Muscle layer of colon (tissue), 2 donors: ENCODE measurements at regions not wholly inside any gene's neighbourhood (a gene's known extent, or its start where the extent isn't known, plus 50 kb on each side); places are given as distances from the start of the nearest gene placed in this dataset.

Experiments
- H3K27ac ChIP-seq: one replicate; pipeline ENCODE4 v1.7.0; 2013; ENCODE audit warnings: low read depth, mild to moderate bottlenecking, low read length, moderate library complexity
- H3K27me3 ChIP-seq, 2 donors: one replicate each; pipeline ENCODE4 v1.7.0; 2013; ENCODE audit warnings: low read length in 2 of 2, mild to moderate bottlenecking in 2 of 2; ENCODE audit not compliant: insufficient read depth in 2 of 2, control insufficient read depth in 1 of 2
- H3K36me3 ChIP-seq: one replicate; pipeline ENCODE4 v1.7.0; 2013; ENCODE audit warnings: mild to moderate bottlenecking, low read length; ENCODE audit not compliant: insufficient read depth
- H3K4me1 ChIP-seq: one replicate; pipeline ENCODE4 v1.7.0; 2013; ENCODE audit warnings: mild to moderate bottlenecking, low read length; ENCODE audit not compliant: insufficient read depth
- H3K4me3 ChIP-seq, 2 donors: one replicate each; pipeline ENCODE4 v1.7.0; 2013; ENCODE audit warnings: low read length in 2 of 2, low read depth in 1 of 2, mild to moderate bottlenecking in 1 of 2, moderate library complexity in 1 of 2
- H3K9ac ChIP-seq: one replicate; pipeline ENCODE4 v1.7.0; 2013; ENCODE audit warnings: low read length
- H3K9me3 ChIP-seq: one replicate; pipeline ENCODE4 v1.7.0; 2013; ENCODE audit warnings: mild to moderate bottlenecking, low read length
- donor health status: abdominal sarcoma.
- donor health status: Adenocarcinoma of cecum.

GRCh38 chr1:208387908-208388811 is 144.0 kb upstream of the PLXNA2 start:
- no peaks in the 10 kb centered on the region for H3K27me3 ChIP-seq
- H3K27ac ChIP-seq: no peak overlapping the region

DNA sequence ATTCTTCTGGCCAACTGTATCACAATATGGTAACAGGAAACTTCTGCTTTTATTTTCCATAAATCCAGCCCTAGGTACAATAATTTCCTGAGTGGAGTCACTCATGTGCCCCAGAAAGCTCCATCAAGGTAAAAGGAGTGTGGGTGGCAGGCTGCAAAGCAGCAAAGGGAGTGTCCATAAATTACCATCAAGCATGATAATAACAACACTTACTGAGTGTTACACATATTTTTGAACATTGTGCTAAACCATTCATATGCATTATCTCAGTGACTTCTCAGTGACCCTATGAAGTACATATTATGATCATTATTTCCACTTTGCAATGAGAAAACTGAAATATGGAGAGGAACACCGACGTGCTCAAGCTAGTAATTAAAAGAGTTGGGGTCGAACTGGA is 149.2 kb upstream of the PLXNA2 start:
- H3K9me3 ChIP-seq: no peaks in the 10 kb centered on the region
- H3K4me3 ChIP-seq: no peak overlapping the region
- no peak overlapping the region for H3K27ac ChIP-seq
- H3K27me3 ChIP-seq: no peaks in the 10 kb centered on the region
- H3K4me1 ChIP-seq: no peaks in the 10 kb centered on the region
- no peaks in the 10 kb centered on the region for H3K36me3 ChIP-seq
- no peak overlapping the region for H3K9ac ChIP-seq

More at GRCh38 chr1:208387908-208388811, 144.0 kb upstream of the PLXNA2 start:
- Histone ChIP-seq H3K9ac (no peak overlapping the region), H3K4me1 (no peaks in the 10 kb centered on the region), H3K36me3 (no peaks in the 10 kb centered on the region), H3K4me3 (no peak overlapping the region), H3K9me3 (no peaks in the 10 kb centered on the region)

- Histone ChIP-seq H3K9ac (no peak overlapping the region), H3K36me3 (no peaks in the 10 kb centered on the region), H3K27me3 (no peaks in the 10 kb centered on the region), H3K4me1 (no peaks in the 10 kb centered on the region), H3K27ac (no peak overlapping the region), H3K4me3 (no peak overlapping the region), H3K9me3 (no peaks in the 10 kb centered on the region)
Measured at GRCh38 chr1:208393826-208394225, 149.6 kb upstream of the PLXNA2 start.

DNA sequence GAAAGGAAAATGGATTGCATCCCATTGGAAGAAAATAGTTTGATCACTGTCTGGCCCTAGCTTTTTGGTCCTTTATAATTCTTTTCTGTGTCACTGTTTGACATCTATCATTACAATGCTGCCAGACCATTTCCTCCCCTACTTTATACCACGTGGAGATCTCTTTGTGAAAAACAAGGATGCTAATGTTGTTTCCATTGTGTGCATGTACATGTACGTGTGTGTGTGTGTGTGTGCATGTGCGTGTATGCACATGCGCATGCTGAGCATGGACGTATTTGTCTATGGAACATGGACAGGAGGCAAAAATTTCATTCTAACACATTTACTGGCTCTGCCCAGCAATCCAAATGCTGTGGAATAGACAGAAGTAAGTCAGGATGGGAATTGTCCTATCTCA is 153.1 kb upstream of the PLXNA2 start:
- Histone ChIP-seq H3K27ac (no peak overlapping the region), H3K9ac (no peak overlapping the region), H3K36me3 (no peaks in the 10 kb centered on the region), H3K27me3 (no peaks in the 10 kb centered on the region), H3K4me3 (no peak overlapping the region), H3K4me1 (no peaks in the 10 kb centered on the region), H3K9me3 (no peaks in the 10 kb centered on the region)

DNA sequence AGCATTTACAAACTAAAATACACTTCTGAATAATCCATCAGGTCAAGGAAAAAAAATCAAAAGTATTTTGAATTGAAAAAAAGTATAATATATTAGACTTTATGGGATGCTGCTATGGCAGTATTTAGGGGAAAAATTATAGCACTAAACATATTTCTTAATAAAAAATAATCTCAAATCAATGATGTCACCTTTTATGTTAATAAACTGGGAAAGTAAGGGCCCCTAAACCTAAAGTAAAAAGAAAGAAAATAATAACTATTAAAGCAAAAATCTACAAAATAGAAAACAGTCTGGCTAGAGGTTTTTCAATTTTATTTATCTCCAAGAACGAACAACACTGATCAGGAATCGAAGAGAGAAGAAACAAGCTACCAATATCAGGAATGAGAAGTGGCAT is 160.8 kb upstream of the PLXNA2 start:
- H3K4me3 ChIP-seq: no peak overlapping the region
- no peaks in the 10 kb centered on the region for H3K4me1 ChIP-seq
- H3K36me3 ChIP-seq: no peaks in the 10 kb centered on the region
- no peaks in the 10 kb centered on the region for H3K9me3 ChIP-seq
- H3K27ac ChIP-seq: no peak overlapping the region
- H3K27me3 ChIP-seq: no peaks in the 10 kb centered on the region
- H3K9ac ChIP-seq: no peak overlapping the region

DNA sequence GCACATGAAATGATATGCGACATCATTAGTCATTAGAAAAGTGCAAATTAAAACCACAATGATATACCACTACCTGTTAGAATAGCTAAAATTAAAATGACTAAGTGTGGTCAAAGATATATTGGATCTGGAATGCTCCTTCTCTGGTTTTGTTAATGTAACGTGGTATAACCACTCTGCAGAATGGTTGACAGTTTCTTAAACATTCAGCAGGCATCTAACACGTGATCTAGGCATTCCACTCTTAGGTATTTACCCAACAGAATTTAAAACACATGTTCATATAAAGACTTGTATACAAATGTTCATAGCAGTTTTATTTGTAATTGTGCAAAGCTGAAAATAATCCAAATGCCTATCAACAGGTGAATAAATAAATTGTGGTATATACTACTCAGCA is 165.0 kb upstream of the PLXNA2 start:
- H3K27me3 ChIP-seq: no peaks in the 10 kb centered on the region
- H3K36me3 ChIP-seq: no peaks in the 10 kb centered on the region
- H3K9me3 ChIP-seq: no peaks in the 10 kb centered on the region
- no peaks in the 10 kb centered on the region for H3K4me1 ChIP-seq
- no peak overlapping the region for H3K27ac ChIP-seq
- no peak overlapping the region for H3K4me3 ChIP-seq
- H3K9ac ChIP-seq: no peak overlapping the region

- no peaks in the 10 kb centered on the region for H3K27me3 ChIP-seq
- no peaks in the 10 kb centered on the region for H3K36me3 ChIP-seq
- no peak overlapping the region for H3K4me3 ChIP-seq
- H3K4me1 ChIP-seq: no peaks in the 10 kb centered on the region
- H3K9ac ChIP-seq: no peak overlapping the region
- no peak overlapping the region for H3K27ac ChIP-seq
- H3K9me3 ChIP-seq: no peaks in the 10 kb centered on the region
Measured at GRCh38 chr1:208410409-208410808, 166.2 kb upstream of the PLXNA2 start.

DNA sequence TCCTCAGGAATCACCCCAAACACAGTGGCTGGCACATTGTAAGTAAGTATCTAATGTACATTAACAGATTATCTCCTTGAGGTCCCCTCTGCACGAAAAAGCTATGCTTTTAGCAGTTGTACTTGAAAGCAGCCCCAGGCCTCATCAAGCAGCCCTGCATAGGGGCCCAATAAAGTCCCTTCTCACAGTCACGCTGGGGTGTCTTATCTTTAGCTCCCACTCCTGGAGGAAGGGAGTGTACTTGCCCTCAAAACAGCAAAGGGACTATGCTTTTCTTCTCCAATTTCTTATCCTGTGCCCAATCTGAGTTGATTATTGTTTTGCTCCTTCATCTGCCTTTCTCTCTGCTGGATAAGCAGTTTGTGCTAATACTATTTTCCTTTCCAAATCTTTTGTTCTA is 168.8 kb upstream of the PLXNA2 start:
- Histone ChIP-seq H3K27me3 (no peaks in the 10 kb centered on the region), H3K36me3 (no peaks in the 10 kb centered on the region), H3K9ac (no peak overlapping the region), H3K9me3 (no peaks in the 10 kb centered on the region), H3K27ac (no peak overlapping the region), H3K4me1 (no peaks in the 10 kb centered on the region), H3K4me3 (no peak overlapping the region)

DNA sequence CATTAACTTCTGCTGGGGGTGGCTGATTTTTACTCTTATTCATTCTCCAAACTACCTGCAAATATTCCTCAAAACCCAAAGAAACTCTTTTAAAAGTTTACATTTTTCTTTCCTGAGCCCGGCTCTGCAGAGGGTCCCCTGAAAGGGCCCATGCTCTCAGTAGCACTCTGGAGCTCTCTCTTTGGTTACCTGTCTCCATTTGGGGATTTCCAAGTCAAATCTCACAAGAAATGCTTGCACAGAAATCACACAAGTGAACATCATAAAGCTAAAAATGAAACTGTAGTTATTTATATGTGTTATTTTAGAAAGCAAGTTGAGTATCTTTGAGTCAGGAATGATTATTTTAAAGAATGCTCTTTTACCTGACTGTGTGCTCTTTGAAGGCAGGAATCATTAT is 174.5 kb upstream of the PLXNA2 start:
- no peaks in the 10 kb centered on the region for H3K36me3 ChIP-seq
- no peaks in the 10 kb centered on the region for H3K4me1 ChIP-seq
- H3K27ac ChIP-seq: no peak overlapping the region
- no peak overlapping the region for H3K4me3 ChIP-seq
- no peak overlapping the region for H3K9ac ChIP-seq
- no peaks in the 10 kb centered on the region for H3K27me3 ChIP-seq
- H3K9me3 ChIP-seq: no peaks in the 10 kb centered on the region

- Histone ChIP-seq H3K4me1 (no peaks in the 10 kb centered on the region), H3K4me3 (no peak overlapping the region), H3K27me3 (no peaks in the 10 kb centered on the region), H3K36me3 (no peaks in the 10 kb centered on the region), H3K9me3 (no peaks in the 10 kb centered on the region), H3K27ac (no peak overlapping the region), H3K9ac (no peak overlapping the region)
Measured at GRCh38 chr1:208419746-208420420, 175.7 kb upstream of the PLXNA2 start.

- Histone ChIP-seq H3K36me3 (no peaks in the 10 kb centered on the region), H3K27me3 (no peaks in the 10 kb centered on the region), H3K27ac (no peak overlapping the region), H3K4me1 (no peaks in the 10 kb centered on the region), H3K9me3 (no peaks in the 10 kb centered on the region), H3K4me3 (no peak overlapping the region), H3K9ac (no peak overlapping the region)
Measured at GRCh38 chr1:208420696-208421095, 176.5 kb upstream of the PLXNA2 start.
